DMS153 (cell line): ENCODE measurements at regions not wholly inside any gene's neighbourhood (a gene's known extent, or its start where the extent isn't known, plus 50 kb on each side); places are given as distances from the start of the nearest gene placed in this dataset.

Source experiments
- DNase-seq: peaks from one replicate; lab custom pipeline; 2025; lab: John Stamatoyannopoulos, UW

DNA sequence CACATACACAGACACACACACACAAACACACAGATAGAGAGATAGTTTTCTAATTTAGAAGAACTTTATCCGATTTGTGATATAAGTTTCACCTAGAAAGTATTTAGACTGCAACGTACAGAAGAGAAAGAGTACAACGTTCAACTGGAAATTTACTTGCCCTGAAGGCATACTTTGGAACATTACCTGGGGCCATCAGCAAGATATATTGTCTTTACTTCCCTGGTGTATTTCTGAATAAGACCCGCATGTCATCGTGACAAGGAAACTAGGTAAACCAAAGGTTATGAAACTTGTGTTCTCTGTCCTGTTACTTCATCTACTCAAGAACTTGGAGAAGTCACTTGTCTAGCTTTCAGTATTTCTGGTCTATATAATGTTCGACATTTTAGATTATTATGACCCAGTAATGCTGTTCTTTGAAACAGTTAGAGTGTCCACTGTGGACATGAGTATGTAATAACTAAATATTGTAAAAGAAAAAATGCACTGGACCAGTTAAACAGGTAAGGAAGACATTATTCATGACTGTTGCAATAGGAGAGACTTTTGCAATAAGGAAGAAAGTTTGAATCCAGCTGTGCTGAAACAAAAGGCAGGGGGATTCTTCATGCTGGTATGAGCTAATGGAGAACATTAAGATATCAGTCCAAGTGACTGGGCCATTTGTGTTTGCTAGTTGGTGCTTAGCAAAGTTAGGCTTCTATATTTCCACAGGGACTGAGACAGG, 1791.1 kb downstream of the MAT2B start:
- no peak for DNase-seq

DNA sequence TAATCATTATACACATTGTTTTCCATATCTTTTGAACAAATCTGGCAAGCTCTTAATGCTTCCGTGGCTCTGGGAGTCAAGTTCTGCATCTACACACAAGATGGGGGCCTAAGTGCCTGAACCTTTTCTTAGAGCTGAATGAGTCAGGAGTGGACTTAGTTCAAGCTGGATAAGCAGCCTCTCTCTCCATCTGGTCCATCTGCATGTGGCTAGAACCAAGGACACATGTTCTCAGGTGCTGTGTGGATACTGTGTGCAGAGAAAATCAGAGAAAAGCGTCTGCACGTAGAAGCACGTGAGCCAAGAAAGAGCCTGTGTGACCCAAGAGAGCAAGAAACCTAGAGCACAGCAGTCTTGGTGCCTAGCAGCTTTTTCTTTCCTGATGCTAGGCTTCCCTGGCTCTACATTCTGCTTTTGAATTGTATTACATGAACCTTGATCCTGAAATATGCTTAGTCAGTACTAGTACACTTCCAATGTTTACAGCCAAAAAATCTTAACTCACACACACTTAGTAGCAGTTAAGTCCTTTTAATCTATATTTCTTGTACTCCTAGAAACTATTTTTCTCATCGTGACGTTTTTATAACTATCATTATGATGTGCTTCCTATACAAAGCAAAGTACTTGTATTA, 1798.9 kb downstream of the MAT2B start:
- DNase-seq, result no peak

- no peak for DNase-seq
These were observed 1800.2 kb downstream of the MAT2B start for GRCh38 chr5:165305596-165305995.

DNA sequence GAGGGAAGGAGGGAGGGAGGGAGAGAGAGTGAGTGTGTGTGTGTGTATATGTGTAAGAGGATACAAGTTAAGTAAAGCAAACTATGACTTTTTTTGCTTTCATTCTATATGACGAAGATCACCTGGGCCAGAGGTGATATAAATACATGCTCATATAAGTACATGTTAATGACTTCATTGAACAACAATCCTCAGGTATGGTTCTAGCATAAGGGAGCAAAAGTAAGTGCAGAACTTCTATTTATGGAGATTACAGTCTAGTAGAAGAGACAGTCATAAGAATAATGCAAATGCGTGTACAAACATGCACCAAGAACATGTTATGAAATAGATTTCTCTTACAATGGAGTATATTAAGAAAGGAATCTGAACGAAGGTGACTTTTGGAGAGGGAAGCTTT, 1804.0 kb downstream of the MAT2B start:
- DNase-seq, result no peak

GRCh38 chr5:165310031-165310430, 1804.6 kb downstream of the MAT2B start:
- DNase-seq, result no peak

DNA sequence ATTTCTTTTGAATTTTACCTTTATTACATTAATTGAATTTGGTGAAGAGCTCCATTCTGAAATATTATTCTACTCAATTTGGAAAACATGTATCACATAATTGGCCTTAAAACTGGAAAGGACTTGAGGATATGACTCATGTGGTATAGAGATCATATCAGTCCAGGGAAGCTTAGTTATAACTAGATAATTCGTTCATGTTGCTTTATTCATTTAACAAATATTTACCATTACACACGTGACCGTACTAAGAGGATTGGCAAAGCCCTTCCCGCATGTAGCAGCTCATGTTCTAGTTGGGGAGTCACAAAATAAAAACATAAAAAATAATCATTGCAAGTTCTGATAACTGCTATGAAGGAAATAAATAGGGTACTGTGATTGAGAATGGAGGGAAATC, 1816.5 kb downstream of the MAT2B start:
- DNase-seq, result no peak

- DNase-seq, result no peak
These were observed 1819.8 kb downstream of the MAT2B start for GRCh38 chr5:165325221-165325620.

GRCh38 chr5:165327631-165328030, 1822.2 kb downstream of the MAT2B start:
- DNase-seq, result no peak

GRCh38 chr5:165328846-165329245, 1823.4 kb downstream of the MAT2B start:
- no peak for DNase-seq

DNA sequence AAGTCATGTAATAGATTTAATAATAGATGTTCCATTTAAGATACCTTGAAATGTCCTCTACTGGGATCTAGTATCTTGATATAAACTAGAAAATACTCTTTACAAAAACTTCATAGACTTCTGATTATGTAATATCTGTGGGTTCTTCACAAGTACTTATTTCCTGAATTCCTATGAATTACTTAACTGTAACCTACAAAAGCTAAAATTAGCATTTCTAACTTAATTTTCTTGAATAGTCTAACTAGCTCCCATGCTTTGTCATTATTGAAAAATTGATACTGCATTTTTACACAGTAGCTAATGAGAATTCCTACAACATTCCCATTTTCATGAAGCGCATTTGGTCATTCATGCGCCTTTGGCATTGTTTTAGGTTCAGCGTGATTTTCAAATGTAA, 1828.2 kb downstream of the MAT2B start:
- DNase-seq, result no peak

DNA sequence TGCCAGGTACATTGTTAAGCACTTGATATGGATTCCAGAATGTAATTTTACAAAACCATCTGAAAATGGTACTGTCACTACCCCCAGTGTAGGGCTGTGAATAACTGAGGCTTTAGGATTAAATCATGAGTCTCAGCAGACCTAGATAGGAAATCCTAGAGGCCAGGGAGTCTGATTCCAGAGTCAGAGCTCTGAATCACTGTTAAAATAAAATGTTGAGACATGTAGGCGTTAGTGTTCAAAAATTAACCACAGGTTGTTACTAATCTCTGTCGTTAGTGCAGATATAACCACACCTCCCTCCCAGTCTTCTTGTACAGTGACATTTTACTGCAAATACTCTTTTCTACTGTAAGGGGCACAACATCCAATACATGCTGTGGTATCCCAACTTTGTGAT, 1828.8 kb downstream of the MAT2B start:
- no peak for DNase-seq

DNA sequence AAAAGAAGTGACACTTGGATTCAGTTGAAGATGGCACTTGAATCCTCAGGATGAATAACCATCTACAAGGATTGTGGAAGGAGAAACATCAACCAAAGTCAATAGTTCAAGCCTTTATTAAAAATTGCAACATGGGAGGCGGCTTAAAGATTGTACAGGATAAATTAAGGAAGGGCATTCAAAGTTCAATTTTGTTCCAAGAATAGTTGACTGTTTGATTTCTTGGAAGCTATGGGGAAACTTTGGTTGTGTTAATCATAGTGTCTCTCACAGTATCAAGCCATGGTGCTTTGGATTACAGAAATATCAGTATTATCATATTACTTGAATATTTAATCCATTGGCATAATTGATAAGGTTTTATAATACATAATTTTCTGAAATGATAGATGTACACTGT, 1844.3 kb downstream of the MAT2B start:
- DNase-seq, result no peak

DNA sequence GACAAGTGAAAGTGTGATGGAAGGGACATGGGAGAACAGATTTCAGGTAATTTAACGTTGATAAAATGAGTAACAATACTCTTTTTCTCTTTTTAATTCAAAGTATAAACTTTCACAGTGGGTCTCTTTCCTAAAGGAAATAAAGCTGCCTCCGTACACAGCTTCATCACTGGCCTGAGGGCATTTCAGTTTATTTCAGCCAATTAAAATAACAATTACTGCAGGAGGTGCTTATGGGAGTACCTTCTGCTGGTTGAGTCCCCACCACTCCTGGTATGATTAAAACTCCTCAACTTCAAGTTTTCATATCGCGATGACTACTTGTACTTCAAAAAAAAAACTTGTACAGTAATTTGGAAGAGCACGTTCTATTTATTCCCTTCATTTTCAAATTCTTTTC, 1845.9 kb downstream of the MAT2B start:
- DNase-seq, result no peak

- no peak for DNase-seq
These were observed 1854.9 kb downstream of the MAT2B start for GRCh38 chr5:165360366-165360765.

DNA sequence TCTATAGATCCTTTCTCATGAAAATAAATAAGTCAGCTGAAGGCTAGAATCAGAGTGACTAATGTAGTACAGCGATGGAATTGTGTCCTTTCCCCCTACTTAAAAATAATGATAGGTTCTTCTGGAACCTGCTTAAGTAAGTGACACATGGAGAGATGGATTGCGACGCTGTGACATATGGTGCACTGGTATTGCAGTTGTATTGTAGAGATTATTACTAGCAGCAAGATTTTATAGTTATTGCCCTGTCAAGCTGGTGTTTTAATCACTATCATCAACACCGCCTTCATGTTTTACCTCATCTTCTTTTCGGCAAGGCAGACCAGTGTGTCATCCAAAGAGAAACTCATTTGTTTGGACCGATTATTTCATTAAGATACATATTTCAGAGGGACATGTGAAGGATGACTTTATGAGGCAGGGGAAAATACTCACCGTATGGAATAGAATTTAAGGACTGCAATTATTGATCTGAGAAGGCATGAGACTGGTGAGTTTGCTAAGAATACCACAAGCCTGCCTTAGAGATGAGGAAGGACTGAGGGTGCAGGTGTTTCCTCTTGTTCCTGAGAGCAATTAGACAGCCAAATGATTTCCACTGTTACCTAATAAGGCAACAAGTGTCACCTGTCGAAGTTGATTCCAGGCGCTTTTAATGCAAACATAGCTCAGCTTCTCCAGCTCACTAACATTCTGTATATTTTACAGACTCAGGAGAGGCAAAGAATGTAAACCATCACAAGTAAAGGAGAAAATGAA, 1855.5 kb downstream of the MAT2B start:
- DNase-seq, result no peak

DNA sequence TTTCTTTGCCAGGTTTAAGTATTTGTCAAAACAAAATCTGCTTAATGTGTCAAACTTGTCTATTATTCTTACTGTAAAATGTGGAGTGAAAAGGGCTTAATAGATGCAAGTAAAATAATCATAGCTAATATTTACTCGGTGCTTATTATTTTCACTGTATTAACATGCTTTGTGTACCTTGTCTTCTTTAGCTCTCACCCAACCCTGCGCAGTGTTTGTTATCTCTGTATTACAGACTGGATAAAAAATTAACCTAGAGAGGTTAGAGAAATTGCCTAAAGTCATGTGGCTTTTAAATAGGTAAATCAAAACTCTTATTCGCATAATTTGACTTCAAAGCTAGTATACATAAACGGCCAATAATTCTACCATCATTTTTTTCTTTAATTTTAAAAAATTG, 1864.8 kb downstream of the MAT2B start:
- DNase-seq, result no peak

GRCh38 chr5:165370794-165371193, 1865.4 kb downstream of the MAT2B start:
- DNase-seq, result no peak

- no peak for DNase-seq
These were observed 1869.8 kb downstream of the MAT2B start for GRCh38 chr5:165375201-165375600.

- no peak for DNase-seq
These were observed 1888.4 kb downstream of the MAT2B start for GRCh38 chr5:165393839-165394238.

GRCh38 chr5:165397516-165397915, 1892.1 kb downstream of the MAT2B start:
- no peak for DNase-seq

DNA sequence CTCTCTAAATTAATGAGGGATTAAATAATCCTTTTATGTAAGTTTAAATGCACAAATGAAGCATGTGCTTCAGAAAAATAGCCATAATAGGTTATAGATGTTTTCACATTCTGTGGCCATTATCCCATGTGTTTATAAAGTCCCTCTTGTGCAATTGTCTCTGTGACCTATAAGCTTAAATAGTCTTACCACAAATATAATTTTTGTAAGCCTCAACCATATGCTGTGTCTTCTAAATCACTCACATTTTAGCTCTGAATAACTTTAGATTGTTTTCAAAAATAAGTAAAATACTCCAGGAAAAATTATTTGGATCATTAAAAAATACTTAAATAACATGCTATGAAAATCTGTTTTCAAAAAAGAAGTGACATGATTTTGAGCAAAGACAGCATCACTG, 1894.7 kb downstream of the MAT2B start:
- no peak for DNase-seq

DNA sequence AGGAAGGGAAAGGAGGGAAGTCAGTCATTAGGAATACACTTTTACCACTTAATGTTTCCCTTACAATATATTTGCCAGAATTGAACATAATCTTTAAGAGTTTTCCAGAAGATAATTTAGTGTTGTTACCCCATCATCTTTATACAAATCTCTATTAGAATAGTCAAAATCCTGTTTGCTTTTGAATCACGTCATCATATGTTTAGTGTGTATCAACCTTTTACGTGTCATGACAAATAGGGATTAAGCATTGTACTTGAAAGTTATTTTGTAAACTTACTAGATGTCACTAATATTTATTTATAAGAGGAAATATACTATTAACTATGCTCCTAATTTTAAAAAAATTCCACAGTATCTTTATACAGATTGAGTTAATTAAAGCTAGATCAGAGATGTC, 1899.5 kb downstream of the MAT2B start:
- no peak for DNase-seq

DNA sequence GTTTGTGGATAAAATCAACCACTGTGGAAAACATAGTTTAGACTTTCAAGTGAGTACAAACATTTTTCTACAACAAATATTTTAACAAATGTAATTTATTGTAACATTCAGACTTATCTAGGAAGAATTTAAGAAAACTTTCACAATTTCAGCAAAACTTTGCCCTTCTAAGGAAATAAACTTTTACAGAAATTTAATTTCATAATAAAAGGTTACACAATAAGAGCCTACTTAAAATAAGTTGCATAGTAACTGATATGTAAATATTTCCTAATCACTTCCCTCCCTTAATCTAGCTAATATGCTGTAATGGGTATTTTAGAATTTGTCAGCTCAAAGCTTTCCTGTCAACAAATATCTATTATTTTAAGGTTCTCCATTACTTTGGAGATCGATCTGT, 1899.9 kb downstream of the MAT2B start:
- DNase-seq, result no peak
